A549 (cell line): ENCODE measurements at regions not wholly inside any gene's neighbourhood (a gene's known extent, or its start where the extent isn't known, plus 50 kb on each side); places are given as distances from the start of the nearest gene placed in this dataset.

Experiments
- CHD4 ChIP-seq: fragments of 200-600 bp; sonication (generic); IDR thresholded peaks from 2 replicates; pipeline ENCODE4 v1.6.1; 2016; ENCODE audit warnings: antibody characterized with exemption, mild to moderate bottlenecking, borderline replicate concordance
- EP300 ChIP-seq, 2 experiments: fragments of >200 bp; sonication (Bioruptor Twin); formaldehyde crosslinking; IDR thresholded peaks; 2 replicates in 1 of 2; 3 replicates in 1 of 2; pipeline ENCODE4 v1.6.1; 2016 to 2017
- ESRRA ChIP-seq: fragments of 150-350 bp; IDR thresholded peaks from 2 replicates; pipeline ENCODE4 v1.6.1; 2014; ENCODE audit warnings: mild to moderate bottlenecking, low read length, borderline replicate concordance
- HEYL ChIP-seq: fragments of 250-450 bp; sonication (Bioruptor Pico); IDR thresholded peaks from 2 replicates; pipeline ENCODE4 v1.8.0; 2021; ENCODE audit warnings: mild to moderate bottlenecking, moderate library complexity
- KDM5A ChIP-seq: fragments of 200-600 bp; sonication (generic); IDR thresholded peaks from 2 replicates; pipeline ENCODE4 v1.6.1; 2016; ENCODE audit warnings: antibody characterized with exemption, mild to moderate bottlenecking
- MAZ ChIP-seq: fragments of 150-350 bp; IDR thresholded peaks from 2 replicates; pipeline ENCODE4 v1.6.1; 2014; ENCODE audit warnings: antibody characterized with exemption, low read depth, low read length, borderline replicate concordance
- POLR2A ChIP-seq: IDR thresholded peaks from 2 replicates; pipeline ENCODE4 v1.6.1; 2012; ENCODE audit warnings: mild to moderate bottlenecking, low read length
- RFX5 ChIP-seq: fragments of 450-650 bp; IDR thresholded peaks from 2 replicates; pipeline ENCODE4 v1.7.1; 2014; ENCODE audit warnings: antibody characterized with exemption, mild to moderate bottlenecking, moderate library complexity
- ZFP36 ChIP-seq: fragments of 450-650 bp; IDR thresholded peaks from 2 replicates; pipeline ENCODE4 v1.6.1; 2014; ENCODE audit warnings: borderline replicate concordance; ENCODE audit not compliant: partially characterized antibody
- TF ChIP-seq, protein P1 (sequence below): fragments of >200 bp; sonication (Bioruptor Twin); formaldehyde crosslinking; IDR thresholded peaks from 3 replicates; pipeline ENCODE4 v1.5.1; 2016

DNA sequence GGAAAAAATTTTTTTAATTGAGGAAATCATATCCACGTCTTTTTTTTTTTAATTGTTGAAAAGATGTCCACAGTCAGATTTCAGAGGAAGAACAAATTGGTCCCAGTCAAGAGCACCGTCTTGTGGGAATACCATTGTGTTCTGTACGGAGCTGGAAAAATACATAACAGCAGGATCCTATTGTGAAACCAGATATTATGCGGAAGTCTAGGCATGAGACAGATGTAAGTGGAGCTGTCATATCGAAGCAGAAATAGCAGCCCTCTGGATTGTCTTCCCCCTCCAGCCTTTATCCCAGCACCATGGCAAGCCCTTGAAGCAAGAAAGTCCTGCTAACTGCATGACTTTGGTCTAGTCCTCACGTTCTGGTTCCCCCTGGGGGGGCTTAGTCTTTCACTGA is 391.6 kb upstream of the ASIC2 start:
- no peak for TF ChIP-seq ZFP36
- no peak for TF ChIP-seq HEYL (CRISPR knock-in tag)
- TF ChIP-seq RFX5, result no peak
- TF ChIP-seq, protein P1, sequence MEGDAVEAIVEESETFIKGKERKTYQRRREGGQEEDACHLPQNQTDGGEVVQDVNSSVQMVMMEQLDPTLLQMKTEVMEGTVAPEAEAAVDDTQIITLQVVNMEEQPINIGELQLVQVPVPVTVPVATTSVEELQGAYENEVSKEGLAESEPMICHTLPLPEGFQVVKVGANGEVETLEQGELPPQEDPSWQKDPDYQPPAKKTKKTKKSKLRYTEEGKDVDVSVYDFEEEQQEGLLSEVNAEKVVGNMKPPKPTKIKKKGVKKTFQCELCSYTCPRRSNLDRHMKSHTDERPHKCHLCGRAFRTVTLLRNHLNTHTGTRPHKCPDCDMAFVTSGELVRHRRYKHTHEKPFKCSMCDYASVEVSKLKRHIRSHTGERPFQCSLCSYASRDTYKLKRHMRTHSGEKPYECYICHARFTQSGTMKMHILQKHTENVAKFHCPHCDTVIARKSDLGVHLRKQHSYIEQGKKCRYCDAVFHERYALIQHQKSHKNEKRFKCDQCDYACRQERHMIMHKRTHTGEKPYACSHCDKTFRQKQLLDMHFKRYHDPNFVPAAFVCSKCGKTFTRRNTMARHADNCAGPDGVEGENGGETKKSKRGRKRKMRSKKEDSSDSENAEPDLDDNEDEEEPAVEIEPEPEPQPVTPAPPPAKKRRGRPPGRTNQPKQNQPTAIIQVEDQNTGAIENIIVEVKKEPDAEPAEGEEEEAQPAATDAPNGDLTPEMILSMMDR, result no peak
- no peak for TF ChIP-seq EP300 (IDR thresholded peaks at IDR 0.05)
- TF ChIP-seq POLR2A, result no peak
- TF ChIP-seq ESRRA, result no peak
- no peak for TF ChIP-seq KDM5A
- no peak for TF ChIP-seq MAZ
- no peak for TF ChIP-seq CHD4
